ENCODE measurements at regions not wholly inside any gene's neighbourhood (a gene's known extent, or its start where the extent isn't known, plus 50 kb on each side); places are given as distances from the start of the nearest gene placed in this dataset.

GRCh38 chr6:165970001-165970400, 197.7 kb downstream of the TBXT start:
- no peaks in the 10 kb centered on the region for H3K27me3 ChIP-seq (ENCODE audit: insufficient read depth, low read depth, low read length)

DNA sequence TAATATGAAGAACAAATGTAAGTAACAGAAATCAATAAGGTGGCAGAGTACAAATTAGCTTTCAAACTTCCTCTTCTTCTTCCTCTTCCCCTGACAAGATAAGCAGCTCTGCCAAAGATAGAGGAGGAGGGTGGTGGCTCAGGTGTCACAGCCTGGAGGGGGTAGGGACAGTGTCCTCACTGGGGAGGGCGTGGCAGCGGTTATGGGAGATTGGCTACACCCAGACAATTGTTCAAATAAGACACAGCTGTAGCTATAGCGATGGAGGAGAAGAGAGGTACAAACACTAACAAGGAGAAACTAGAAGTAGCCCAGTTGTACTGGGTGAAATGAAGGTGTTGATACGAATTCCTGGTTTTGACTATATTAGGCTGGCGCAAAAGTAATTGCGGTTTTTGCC, 198.5 kb downstream of the TBXT start:
- no peaks in the 10 kb centered on the region for H3K36me3 ChIP-seq (ENCODE audit: insufficient read depth, low read length)
- H3K4me2 ChIP-seq (ENCODE audit: low read length) = no peak overlapping the region
- no peaks in the 10 kb centered on the region for H4K20me1 ChIP-seq (ENCODE audit: insufficient read depth)
- no peak for TF ChIP-seq TAF1 (IDR thresholded peaks at IDR 0.05; ENCODE audit: low read depth)
- no peak for TF ChIP-seq POLR2AphosphoS5 (IDR thresholded peaks at IDR 0.05)
- no peak for TF ChIP-seq EP300 (conservative IDR thresholded peaks at IDR 0.05; ENCODE audit: poor library complexity, severe bottlenecking)
- no peak for TF ChIP-seq RAD21 (conservative IDR thresholded peaks at IDR 0.05)
- no peak overlapping the region for H3K4me3 ChIP-seq (ENCODE audit: low read length)
- no peak overlapping the region for H3K27ac ChIP-seq (ENCODE audit: low read length)
- H3K9ac ChIP-seq (ENCODE audit: low read length) = no peak overlapping the region
- H3K9me2 ChIP-seq (ENCODE audit: insufficient read depth, low read length) = no peaks in the 10 kb centered on the region
- no peaks in the 10 kb centered on the region for H3K27me3 ChIP-seq (ENCODE audit: insufficient read depth, low read depth, low read length)
- H3K79me2 ChIP-seq (replicated peaks; ENCODE audit: insufficient read depth, low read length) = no peaks in the 10 kb centered on the region
- no peak overlapping the region for H2AFZ ChIP-seq (ENCODE audit: low read depth, low read length)
- no peaks in the 10 kb centered on the region for H3K9me3 ChIP-seq (ENCODE audit: low read length)
- H3F3A ChIP-seq (ENCODE audit: insufficient read depth, low read length, poor library complexity, severe bottlenecking) = no peaks in the 10 kb centered on the region

More at GRCh38 chr6:165970001-165970400, 197.7 kb downstream of the TBXT start:
- no peaks in the 10 kb centered on the region for H3F3A ChIP-seq (ENCODE audit: insufficient read depth, low read length, poor library complexity, severe bottlenecking)
- H2AFZ ChIP-seq (ENCODE audit: low read depth, low read length) = no peak overlapping the region
- H3K4me2 ChIP-seq (ENCODE audit: low read length) = no peak overlapping the region
- H3K27ac ChIP-seq (ENCODE audit: low read length) = no peak overlapping the region
- no peaks in the 10 kb centered on the region for H4K20me1 ChIP-seq (ENCODE audit: insufficient read depth)
- H3K79me2 ChIP-seq (replicated peaks; ENCODE audit: insufficient read depth, low read length) = no peaks in the 10 kb centered on the region
- no peak for TF ChIP-seq RAD21 (conservative IDR thresholded peaks at IDR 0.05)
- TF ChIP-seq CTCF (IDR thresholded peaks at IDR 0.05; ENCODE audit: poor library complexity, severe bottlenecking) = no peak
- no peak for TF ChIP-seq TAF1 (IDR thresholded peaks at IDR 0.05; ENCODE audit: low read depth)
- no peak for TF ChIP-seq MXI1 (conservative IDR thresholded peaks at IDR 0.05; ENCODE audit: poor library complexity, severe bottlenecking)
- TF ChIP-seq, protein P1, sequence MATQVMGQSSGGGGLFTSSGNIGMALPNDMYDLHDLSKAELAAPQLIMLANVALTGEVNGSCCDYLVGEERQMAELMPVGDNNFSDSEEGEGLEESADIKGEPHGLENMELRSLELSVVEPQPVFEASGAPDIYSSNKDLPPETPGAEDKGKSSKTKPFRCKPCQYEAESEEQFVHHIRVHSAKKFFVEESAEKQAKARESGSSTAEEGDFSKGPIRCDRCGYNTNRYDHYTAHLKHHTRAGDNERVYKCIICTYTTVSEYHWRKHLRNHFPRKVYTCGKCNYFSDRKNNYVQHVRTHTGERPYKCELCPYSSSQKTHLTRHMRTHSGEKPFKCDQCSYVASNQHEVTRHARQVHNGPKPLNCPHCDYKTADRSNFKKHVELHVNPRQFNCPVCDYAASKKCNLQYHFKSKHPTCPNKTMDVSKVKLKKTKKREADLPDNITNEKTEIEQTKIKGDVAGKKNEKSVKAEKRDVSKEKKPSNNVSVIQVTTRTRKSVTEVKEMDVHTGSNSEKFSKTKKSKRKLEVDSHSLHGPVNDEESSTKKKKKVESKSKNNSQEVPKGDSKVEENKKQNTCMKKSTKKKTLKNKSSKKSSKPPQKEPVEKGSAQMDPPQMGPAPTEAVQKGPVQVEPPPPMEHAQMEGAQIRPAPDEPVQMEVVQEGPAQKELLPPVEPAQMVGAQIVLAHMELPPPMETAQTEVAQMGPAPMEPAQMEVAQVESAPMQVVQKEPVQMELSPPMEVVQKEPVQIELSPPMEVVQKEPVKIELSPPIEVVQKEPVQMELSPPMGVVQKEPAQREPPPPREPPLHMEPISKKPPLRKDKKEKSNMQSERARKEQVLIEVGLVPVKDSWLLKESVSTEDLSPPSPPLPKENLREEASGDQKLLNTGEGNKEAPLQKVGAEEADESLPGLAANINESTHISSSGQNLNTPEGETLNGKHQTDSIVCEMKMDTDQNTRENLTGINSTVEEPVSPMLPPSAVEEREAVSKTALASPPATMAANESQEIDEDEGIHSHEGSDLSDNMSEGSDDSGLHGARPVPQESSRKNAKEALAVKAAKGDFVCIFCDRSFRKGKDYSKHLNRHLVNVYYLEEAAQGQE (IDR thresholded peaks at IDR 0.05; ENCODE audit: borderline replicate concordance) = no peak
- TF ChIP-seq SMC3 (conservative IDR thresholded peaks at IDR 0.05; ENCODE audit: poor library complexity) = no peak
- no peak for TF ChIP-seq EZH2 (IDR thresholded peaks at IDR 0.05; ENCODE audit: borderline replicate concordance, insufficient read depth, low read length, poor library complexity, severe bottlenecking)
- no peak for TF ChIP-seq POLR2AphosphoS5 (IDR thresholded peaks at IDR 0.05)
- no peak for TF ChIP-seq EP300 (conservative IDR thresholded peaks at IDR 0.05; ENCODE audit: poor library complexity, severe bottlenecking)
- no peaks in the 10 kb centered on the region for H3K9me2 ChIP-seq (ENCODE audit: insufficient read depth, low read length)
- H3K4me3 ChIP-seq (ENCODE audit: low read length) = no peak overlapping the region
- no peak overlapping the region for H3K9ac ChIP-seq (ENCODE audit: low read length)
- no peaks in the 10 kb centered on the region for H3K9me3 ChIP-seq (ENCODE audit: low read length)
- H3K36me3 ChIP-seq (ENCODE audit: insufficient read depth, low read length) = no peaks in the 10 kb centered on the region

GRCh38 chr6:165968408-165968807, 199.2 kb downstream of the TBXT start:
- H3F3A ChIP-seq (ENCODE audit: insufficient read depth, low read length, poor library complexity, severe bottlenecking) = no peaks in the 10 kb centered on the region

More at GRCh38 chr6:165968408-165968807, 199.2 kb downstream of the TBXT start:
- no peak overlapping the region for H3K9ac ChIP-seq (ENCODE audit: low read length)
- no peaks in the 10 kb centered on the region for H3K27me3 ChIP-seq (ENCODE audit: insufficient read depth, low read depth, low read length)
- TF ChIP-seq EZH2 (IDR thresholded peaks at IDR 0.05; ENCODE audit: borderline replicate concordance, insufficient read depth, low read length, poor library complexity, severe bottlenecking) = no peak
- no peaks in the 10 kb centered on the region for H4K20me1 ChIP-seq (ENCODE audit: insufficient read depth)
- no peaks in the 10 kb centered on the region for H3K36me3 ChIP-seq (ENCODE audit: insufficient read depth, low read length)
- no peak overlapping the region for H3K4me2 ChIP-seq (ENCODE audit: low read length)
- no peak overlapping the region for H3K4me3 ChIP-seq (ENCODE audit: low read length)
- H2AFZ ChIP-seq (ENCODE audit: low read depth, low read length) = no peak overlapping the region
- no peaks in the 10 kb centered on the region for H3K79me2 ChIP-seq (replicated peaks; ENCODE audit: insufficient read depth, low read length)
- no peak overlapping the region for H3K27ac ChIP-seq (ENCODE audit: low read length)
- H3K9me3 ChIP-seq (ENCODE audit: low read length) = no peaks in the 10 kb centered on the region
- H3K9me2 ChIP-seq (ENCODE audit: insufficient read depth, low read length) = no peaks in the 10 kb centered on the region

Data from neural cell (in vitro differentiated cells).